GM23338 (cell line): ENCODE measurements at regions not wholly inside any gene's neighbourhood (a gene's known extent, or its start where the extent isn't known, plus 50 kb on each side); places are given as distances from the start of the nearest gene placed in this dataset.

Source experiments
- CREB1 ChIP-seq: fragments of 250-450 bp; sonication (Bioruptor Pico); IDR thresholded peaks from 2 replicates; pipeline ENCODE4 v1.5.0; 2020; ENCODE audit warnings: low read depth, mild to moderate bottlenecking, moderate library complexity
- CTCF ChIP-seq, 2 experiments: fragments of 200-600 bp in 1 of 2; sonication (generic) in 1 of 2; conservative IDR thresholded peaks; 2 replicates each; pipeline versions ENCODE4 v1.5.1 to v1.6.1; 2016 to 2017; ENCODE audit warnings: antibody characterized with exemption in 2 of 2, low read depth in 2 of 2, mild to moderate bottlenecking in 2 of 2, moderate library complexity in 1 of 2
- EZH2 ChIP-seq: fragments of 200-600 bp; sonication (generic); IDR thresholded peaks from one replicate; pipeline ENCODE4 v1.8.0; 2017; ENCODE audit warnings: antibody characterized with exemption, mild to moderate bottlenecking, low read depth; ENCODE audit not compliant: unreplicated experiment
- POLR2AphosphoS5 ChIP-seq: IDR thresholded peaks from 2 replicates; pipeline ENCODE4 v1.6.1; 2016; ENCODE audit warnings: antibody characterized with exemption, low read depth
- REST ChIP-seq: IDR thresholded peaks from one replicate; pipeline ENCODE4 v1.6.1; 2018; ENCODE audit warnings: antibody characterized with exemption; ENCODE audit not compliant: unreplicated experiment

GRCh38 chr21:18002393-18002792, 183.2 kb upstream of the C21orf91 start:
- TF ChIP-seq CTCF (conservative IDR thresholded peaks at IDR 0.05; ENCODE audit: low read depth in 2 of 2) (no peak), POLR2AphosphoS5 (no peak), CREB1 (CRISPR knock-in tag) (no peak), EZH2 (no peak), REST (no peak)
